CD4-positive, alpha-beta T cell treated with Interleukin-4 for 4 hours (primary cell): ENCODE measurements at regions not wholly inside any gene's neighbourhood (a gene's known extent, or its start where the extent isn't known, plus 50 kb on each side); places are given as distances from the start of the nearest gene placed in this dataset.

ENCODE experiments used
- DNase-seq: peaks from one replicate; pipeline ENCODE4 v3.0.0-alpha.2; 2020

DNA sequence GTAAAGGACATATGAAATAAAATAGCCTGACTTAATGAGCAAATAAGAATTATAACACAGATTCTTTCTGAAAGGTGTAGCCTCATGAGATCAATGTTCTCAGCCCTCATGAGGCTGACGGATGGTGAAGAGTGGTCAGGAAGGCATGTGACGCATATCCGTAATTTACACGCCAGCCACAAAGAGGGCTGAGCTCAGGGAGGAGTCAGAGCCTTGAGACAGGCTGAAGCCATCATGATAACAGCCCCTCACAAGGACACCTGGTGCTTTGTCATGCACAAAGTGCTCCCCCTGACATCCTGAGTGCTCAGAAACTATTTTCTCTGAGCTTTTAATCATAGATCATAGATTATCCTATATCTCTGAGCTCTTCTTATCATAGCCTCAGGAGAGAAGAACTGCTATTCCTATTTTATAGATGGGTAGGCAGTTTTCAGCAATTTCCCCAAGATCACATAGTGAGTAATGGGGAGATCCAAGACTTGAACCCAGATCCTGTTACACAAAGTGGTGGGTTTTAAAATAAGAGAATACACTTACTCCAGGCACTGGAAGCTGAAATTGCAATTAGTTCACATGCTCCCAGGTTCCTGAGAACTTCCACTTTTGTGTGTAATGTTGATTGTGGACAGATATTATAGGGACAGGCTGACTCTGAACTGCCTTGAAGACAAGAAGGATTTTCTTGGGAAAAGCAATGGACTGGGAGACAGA is 267.1 kb downstream of the RPLP1 start:
- DNase-seq, result peak; percentile 82

DNA sequence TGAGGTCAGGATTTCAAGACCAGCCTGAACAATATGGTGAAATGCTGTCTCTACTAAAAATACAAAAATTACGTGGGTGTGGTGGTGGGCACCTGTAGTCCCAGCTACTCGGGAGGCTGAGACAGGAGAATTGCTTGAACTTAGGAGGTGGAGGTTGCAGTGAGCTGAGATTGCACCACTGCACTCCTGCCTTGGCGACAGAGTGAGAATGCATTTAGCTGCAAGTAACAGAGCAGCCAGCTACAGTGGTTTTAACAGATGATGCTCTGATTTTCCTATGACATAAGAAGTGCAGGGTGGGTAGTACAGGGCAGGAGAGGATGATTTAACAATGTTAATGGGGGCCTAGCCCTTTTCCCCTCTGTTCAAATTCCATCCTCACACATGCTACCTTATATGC is 267.9 kb downstream of the RPLP1 start:
- no peak for DNase-seq

DNA sequence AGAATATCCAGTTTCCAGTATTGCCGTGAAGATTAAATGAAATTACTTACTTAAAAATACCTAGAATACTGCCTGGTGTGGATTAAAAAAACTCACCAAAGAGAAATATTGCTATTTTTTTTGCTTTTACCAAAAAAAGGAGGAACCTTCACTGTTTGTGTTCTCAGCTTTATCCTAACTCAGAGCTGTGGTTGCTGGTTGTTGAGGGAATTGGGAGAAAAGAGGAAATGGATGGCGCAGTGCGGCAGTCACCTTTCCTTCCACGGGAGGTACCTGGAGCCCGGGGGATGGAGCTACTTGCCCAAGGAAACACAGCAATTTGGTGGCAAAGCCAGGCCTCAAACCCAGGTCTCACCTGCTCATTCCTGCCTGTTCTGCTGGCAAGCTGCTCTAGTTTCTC is 270.3 kb downstream of the RPLP1 start:
- no peak for DNase-seq

DNA sequence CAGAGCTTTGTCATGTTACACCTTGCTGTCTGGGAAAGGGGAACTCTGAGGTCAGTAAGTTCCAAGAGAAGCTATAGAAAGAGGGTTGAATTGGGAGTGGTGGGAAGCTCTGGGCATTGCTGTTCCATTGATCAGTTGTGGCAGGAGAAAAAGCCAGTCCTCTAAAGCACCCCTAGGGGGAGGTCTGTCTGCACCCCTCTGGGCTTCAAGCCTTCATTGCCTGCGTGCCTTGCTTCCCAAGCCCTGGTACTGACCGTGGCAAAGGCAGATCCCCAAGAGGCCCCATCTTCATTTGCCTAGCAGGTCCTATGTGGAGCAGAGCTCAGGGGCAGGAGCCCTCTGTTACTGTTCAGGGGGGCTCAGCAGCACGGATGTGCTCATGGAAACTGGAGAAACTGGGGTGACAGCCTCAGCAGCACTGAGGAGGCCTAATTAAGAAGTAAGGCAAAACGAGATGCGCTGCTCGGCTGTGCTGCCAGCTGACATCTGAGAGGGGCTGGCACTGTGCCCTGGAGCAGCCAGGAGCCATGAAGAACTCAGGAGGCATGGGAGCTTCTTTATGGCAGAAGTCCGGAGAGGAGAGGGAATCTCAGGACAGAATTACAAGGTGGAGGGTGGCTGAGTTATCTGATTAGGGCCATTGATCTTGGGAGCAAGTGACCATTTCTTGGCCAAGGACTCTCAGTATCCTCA is 270.9 kb downstream of the RPLP1 start:
- no peak for DNase-seq

GRCh38 chr15:69724333-69724732 is 271.7 kb downstream of the RPLP1 start:
- DNase-seq, result no peak

DNA sequence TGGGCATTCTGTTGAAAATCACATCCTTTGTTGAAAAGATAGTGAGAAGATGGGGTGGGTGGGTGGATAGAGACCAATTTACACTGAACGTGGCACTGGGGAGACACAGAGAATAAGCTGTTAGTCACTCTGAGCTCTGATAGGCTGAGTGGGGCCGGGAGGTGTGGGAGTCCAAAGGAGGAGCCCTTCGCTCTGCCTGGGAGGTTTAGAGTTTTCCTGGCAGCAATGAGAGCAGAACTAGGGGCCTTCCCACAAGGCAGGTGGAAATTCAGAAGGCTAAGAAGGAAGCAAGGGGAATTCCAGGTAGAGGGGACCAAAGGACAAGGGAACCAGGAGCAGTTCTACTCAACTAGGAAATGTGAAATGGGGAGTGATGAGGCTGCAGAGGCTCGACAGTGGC is 272.7 kb downstream of the RPLP1 start:
- DNase-seq, result no peak

DNA sequence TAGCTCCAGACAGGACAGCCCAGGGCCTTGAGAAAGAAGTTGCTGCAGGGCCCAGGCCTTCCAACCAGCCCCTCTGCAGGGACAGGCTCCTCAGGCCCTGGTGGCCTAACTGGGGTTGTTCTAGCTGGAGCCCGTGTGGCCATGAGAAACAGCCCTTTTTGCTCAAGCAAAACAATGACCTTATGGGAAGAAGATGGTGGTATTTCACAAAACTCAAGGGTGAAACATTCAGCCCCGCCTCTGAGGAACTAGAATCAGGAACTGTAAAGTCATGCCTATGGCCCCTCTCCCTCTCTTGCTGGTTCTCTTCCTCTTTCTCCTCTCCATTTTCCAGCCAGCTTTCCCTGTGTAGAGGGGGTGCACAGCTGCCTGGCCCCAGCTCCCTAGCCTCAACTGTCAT is 273.3 kb downstream of the RPLP1 start:
- no peak for DNase-seq

GRCh38 chr15:69727121-69727924 is 274.7 kb downstream of the RPLP1 start:
- DNase-seq, result no peak

DNA sequence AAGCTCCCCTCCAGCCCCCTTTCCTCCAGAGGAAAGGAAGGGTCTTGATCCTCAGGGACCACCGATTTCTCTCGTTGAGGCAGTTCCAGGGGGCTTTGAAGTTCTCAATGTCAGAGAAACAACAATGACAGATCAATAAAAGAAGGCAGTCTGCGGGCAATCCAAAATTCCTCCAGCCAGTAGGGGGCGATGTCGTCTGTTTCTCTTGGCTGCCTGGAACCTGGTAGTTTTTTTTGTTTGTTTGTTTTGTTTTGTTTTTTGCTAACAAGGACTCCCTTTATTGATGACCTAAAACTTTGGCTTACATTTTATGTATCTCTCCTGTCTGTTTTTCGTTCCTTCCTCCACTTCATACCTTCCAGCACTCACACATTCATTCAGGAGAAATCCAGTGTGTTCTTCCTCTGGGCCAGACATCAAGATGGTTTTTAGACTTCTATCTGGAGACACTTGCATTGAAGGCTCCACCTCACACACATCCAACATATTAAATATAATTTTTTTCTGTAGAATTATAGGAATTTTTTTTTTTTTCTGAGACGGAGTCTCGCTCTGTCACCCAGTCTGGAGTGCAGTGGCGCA is 276.6 kb downstream of the RPLP1 start:
- peak; percentile 68 for DNase-seq

GRCh38 chr15:69730281-69731080 is 277.9 kb downstream of the RPLP1 start:
- DNase-seq, result no peak

- DNase-seq, result no peak
Measured at GRCh38 chr15:69731081-69731330, 278.4 kb downstream of the RPLP1 start.

DNA sequence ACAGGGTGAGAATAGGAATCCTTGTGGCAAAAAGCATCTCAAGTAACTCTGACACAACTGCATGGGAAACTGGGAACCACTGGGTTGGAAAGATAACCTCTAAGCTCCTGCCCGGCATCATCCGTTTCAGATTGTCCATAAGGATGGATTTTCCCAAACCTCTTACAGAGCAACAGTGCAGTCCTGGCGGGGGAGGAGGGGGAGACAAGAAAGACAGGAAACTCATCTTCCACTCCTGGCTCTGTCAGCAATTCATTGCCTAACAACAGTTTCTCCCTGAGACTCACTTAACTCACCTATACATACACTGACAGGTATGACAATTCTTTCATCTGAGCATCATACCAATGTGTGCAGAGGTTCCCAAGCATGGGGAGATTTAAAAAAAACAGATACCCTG is 279.0 kb downstream of the RPLP1 start:
- DNase-seq, result no peak

DNA sequence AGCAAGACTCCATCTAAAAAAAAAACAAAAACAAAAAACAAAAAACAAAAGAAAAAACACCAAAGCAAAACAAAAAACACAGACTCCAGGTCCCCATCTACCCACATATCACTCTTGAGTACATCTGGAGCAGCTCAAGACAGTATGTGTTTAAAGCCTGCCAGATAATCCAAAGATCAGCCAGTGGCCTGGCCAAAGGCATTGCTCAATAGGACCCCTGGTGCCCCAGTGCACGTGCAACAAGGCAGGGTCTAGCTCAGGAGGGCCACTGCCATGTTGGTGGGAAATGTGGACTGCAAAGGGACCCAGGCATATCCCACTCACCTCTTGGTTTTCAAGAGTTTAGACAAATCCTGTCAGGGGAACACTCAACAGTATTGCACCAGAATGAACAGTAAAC is 279.5 kb downstream of the RPLP1 start:
- DNase-seq, result no peak

DNA sequence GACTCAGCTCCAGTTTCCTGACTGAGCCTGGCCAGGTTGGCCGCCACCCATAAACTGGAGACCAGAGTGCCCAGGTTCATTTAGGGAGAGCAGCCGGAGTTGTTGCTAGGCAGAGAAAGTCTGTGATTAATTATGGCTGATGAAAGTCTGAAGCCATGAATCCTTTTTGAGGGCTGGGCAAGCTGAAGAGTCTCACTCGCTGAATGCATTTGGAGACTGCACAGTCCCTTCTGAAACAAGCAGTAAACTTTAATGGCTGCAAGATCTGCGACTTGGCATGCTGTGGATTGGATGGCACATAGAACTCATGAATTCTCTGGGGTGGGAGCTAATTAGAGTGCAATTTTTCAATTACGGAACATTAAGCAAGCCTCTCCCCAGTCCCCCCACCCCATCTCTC is 282.1 kb downstream of the RPLP1 start:
- DNase-seq, result no peak

DNA sequence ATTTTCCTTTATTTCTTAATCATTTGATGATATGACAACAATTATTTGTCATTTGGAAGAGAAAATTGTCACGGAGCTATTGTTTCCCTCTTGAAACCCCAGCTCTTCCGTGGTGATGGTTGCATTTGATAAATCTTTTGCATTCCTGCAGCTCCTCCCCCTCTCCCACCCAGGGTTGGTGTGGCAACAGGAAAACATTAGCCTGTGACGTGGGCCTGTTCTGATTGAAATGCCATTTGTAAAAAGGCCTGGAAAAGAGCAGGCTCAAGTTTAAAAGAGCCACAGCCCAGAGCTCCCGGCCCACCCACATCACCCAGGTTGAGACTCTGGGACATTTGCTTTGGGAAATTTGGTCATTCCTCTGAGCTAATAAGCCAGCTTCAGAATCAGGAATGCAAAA is 282.5 kb downstream of the RPLP1 start:
- DNase-seq, result no peak

DNA sequence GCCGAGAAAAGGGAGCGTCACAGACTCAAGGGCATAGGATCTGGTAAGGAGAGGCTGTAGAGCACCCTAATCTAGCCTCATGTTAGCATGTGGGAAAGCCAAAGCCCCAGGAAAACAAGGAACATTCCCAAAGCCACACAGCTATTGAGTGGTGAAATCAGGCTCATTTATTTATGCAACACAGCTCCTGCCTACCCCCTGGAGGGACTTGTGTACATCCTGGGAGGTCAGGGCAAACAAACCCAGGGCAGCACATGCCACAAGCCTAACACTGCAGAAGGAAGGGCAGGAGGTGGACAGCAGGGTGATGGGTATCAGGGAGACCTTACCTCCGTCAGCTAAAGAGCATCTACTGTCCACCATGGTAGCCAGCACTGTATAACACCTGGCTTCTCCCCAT is 283.5 kb downstream of the RPLP1 start:
- DNase-seq, result no peak

DNA sequence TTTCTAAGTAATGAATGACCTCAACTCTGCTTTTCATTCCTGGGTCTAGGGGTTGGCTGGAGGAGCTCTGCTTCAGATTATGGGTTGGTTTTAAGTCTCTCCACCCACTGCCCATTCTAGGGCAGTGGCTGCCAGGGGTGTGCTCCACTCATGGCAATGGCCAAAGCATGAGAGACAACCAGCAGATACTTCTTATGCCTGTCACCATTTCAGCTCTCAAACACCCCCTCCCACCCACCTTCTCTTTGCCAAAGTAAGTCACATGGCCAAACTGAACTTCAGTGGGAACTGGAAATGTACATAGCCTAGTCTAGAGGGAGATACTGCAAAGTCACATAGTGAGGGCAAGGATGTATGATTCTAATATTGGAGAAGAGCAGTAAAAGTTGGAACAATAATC is 285.3 kb downstream of the RPLP1 start:
- no peak for DNase-seq

- no peak for DNase-seq
Measured at GRCh38 chr15:69740684-69741083, 288.1 kb downstream of the RPLP1 start.

DNA sequence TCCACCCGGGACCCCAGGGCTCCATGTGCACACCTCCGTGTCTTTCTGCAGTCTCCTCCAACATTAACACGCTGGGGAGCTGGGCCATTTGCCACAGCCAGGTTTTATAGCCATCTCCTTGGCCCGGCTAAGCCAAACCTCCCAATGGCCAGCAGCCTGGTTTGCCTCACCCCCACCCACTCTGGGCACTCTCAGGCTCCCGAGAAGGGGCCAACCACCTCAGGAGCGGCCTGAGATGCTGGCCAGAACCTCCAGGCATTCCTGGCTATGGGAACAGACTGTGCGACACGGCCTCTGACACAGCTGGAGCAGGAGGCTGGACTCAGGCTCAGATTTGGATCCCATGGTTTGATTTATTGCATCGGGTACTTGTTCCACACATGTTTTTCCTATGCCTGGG is 289.7 kb downstream of the RPLP1 start:
- no peak for DNase-seq

GRCh38 chr15:69743091-69743490 is 290.5 kb downstream of the RPLP1 start:
- no peak for DNase-seq

GRCh38 chr15:69744391-69745162 is 292.0 kb downstream of the RPLP1 start:
- DNase-seq, result no peak

DNA sequence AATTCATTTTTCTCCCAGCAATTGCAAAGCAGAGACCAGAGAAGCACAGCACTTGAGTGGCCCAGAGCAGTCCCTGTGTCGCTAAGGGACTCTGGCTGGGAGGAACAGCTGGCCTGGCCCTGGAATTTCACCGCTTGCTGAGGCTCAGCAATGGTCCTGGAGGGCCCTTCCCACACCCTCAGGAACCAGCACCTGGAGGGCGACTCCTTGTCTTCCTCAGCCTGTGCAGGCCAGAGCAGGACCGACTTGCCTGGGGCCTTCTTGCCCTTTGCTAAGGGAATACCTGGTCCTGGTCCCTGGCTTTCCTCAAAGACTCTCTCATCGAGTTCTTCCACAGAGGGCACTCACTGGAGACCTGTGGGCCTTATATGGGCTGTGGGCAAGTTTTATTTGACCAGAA is 294.6 kb downstream of the RPLP1 start:
- DNase-seq, result no peak
